GM12878 (cell line): ENCODE measurements at regions not wholly inside any gene's neighbourhood (a gene's known extent, or its start where the extent isn't known, plus 50 kb on each side); places are given as distances from the start of the nearest gene placed in this dataset.

Experiments used
- ATAC-seq: fragments of 200-7000 bp; cut with Tn5 transposase; 3 replicates; pipeline ENCODE4 v1.9.1; 2020; ENCODE audit warnings: mild to moderate bottlenecking, moderate library complexity
- BruUV-seq: library from RNA; stranded (reverse); fragments of 400-500 nt; replicated peaks from 2 replicates; lab custom pipeline; 2021; lab: Mats Ljungman, UMichigan
- CTCF ChIA-PET: fragments of 300-600 bp; sonication (Branson Sonifier 250); formaldehyde crosslinking; extraction: SDS; loops from one replicate; lab custom pipeline; 2021; ENCODE audit warnings: inconsistent platforms; lab: Yijun Ruan, JAX
- POLR2A ChIA-PET: fragments of 350-600 bp; formaldehyde crosslinking; extraction: SDS; loops from one replicate; lab custom pipeline; 2021; ENCODE audit warnings: inconsistent platforms; lab: Charles Lee
- RAD21 ChIA-PET: fragments of 300-600 bp; sonication (Branson Sonifier 250); formaldehyde crosslinking; loops from one replicate; lab custom pipeline; 2023; ENCODE audit warnings: antibody characterized with exemption; ENCODE audit not compliant: unreplicated experiment; lab: Charles Lee
- SMC1A ChIA-PET: fragments of 300-600 bp; sonication (Branson Sonifier 250); formaldehyde crosslinking; loops from one replicate; lab custom pipeline; 2023; ENCODE audit not compliant: unreplicated experiment, uncharacterized antibody; lab: Charles Lee
- DNase-seq: peaks from one replicate; pipeline ENCODE4 v3.0.0-alpha.2; 2011; ENCODE audit warnings: low read depth, low spot score
- FAIRE-seq: peaks from 3 replicates; lab custom pipeline; 2011; peaks lifted over from hg19 to GRCh38; lab: Jason Lieb, UNC
- H2AFZ ChIP-seq: 2 replicates; pipeline ENCODE4 v1.6.0; 2011; ENCODE audit warnings: low read depth, low read length, control low read depth; ENCODE audit not compliant: control insufficient read depth
- H3K27ac ChIP-seq: 2 replicates; pipeline ENCODE4 v1.5.1; 2011; ENCODE audit warnings: control low read depth; ENCODE audit not compliant: control insufficient read depth, insufficient read depth
- H3K27me3 ChIP-seq, 2 experiments: replicated peaks in 1 of 2; 2 replicates each; pipeline versions ENCODE4 v1.6.0 to v1.6.1; 2011; ENCODE audit warnings: low read length in 1 of 2; ENCODE audit not compliant: control insufficient read depth in 2 of 2, insufficient read depth in 2 of 2
- H3K36me3 ChIP-seq, 2 experiments: 2 replicates each; pipeline ENCODE4 v1.5.1; 2011; ENCODE audit warnings: low read length in 1 of 2; ENCODE audit not compliant: control insufficient read depth in 2 of 2, insufficient read depth in 2 of 2
- H3K4me1 ChIP-seq: 2 replicates; pipeline ENCODE4 v1.6.1; 2011; ENCODE audit warnings: mild to moderate bottlenecking, low read length, moderate library complexity, mixed read lengths; ENCODE audit not compliant: control insufficient read depth, insufficient read depth
- H3K4me2 ChIP-seq: 2 replicates; pipeline ENCODE4 v1.6.0; 2011; ENCODE audit warnings: control low read depth; ENCODE audit not compliant: control insufficient read depth, insufficient read depth
- H3K4me3 ChIP-seq: fragments of 200-600 bp; sonication (generic); 2 replicates; pipeline ENCODE4 v1.5.1; 2016
- H3K79me2 ChIP-seq: 2 replicates; pipeline ENCODE4 v1.6.0; 2011; ENCODE audit warnings: low read length; ENCODE audit not compliant: control insufficient read depth, insufficient read depth
- H3K9ac ChIP-seq: 2 replicates; pipeline ENCODE4 v1.8.0; 2011; ENCODE audit warnings: low read length, control low read depth, mixed read lengths; ENCODE audit not compliant: control insufficient read depth, insufficient read depth
- H3K9me3 ChIP-seq: replicated peaks from 3 replicates; pipeline ENCODE4 v1.5.1; 2011; ENCODE audit warnings: mild to moderate bottlenecking, low read length; ENCODE audit not compliant: control insufficient read depth, insufficient read depth
- H4K20me1 ChIP-seq: 2 replicates; pipeline ENCODE4 v1.6.0; 2011; ENCODE audit not compliant: control insufficient read depth, insufficient read depth
- CBX3 ChIP-seq: fragments of 200-600 bp; sonication (generic); IDR thresholded peaks from 2 replicates; pipeline ENCODE4 v1.6.1; 2016; ENCODE audit warnings: low read depth, borderline replicate concordance
- CHD1 ChIP-seq: IDR thresholded peaks from 2 replicates; pipeline ENCODE4 v1.6.1; 2012; ENCODE audit warnings: low read depth, low read length, improper control_type of control experiment
- E2F8 ChIP-seq: fragments of 450-650 bp; IDR thresholded peaks from 2 replicates; pipeline ENCODE4 v1.6.1; 2018; ENCODE audit warnings: mild to moderate bottlenecking, low read depth, moderate library complexity; ENCODE audit not compliant: partially characterized antibody
- HDAC6 ChIP-seq: fragments of 200-600 bp; sonication (generic); IDR thresholded peaks from one replicate; pipeline ENCODE4 v1.8.0; 2017; ENCODE audit warnings: antibody characterized with exemption; ENCODE audit not compliant: unreplicated experiment
- MTA3 ChIP-seq: IDR thresholded peaks from 2 replicates; pipeline ENCODE4 v1.6.1; 2012; ENCODE audit warnings: low read length, inconsistent platforms, borderline replicate concordance
- NBN ChIP-seq: fragments of 450-650 bp; IDR thresholded peaks from 2 replicates; pipeline ENCODE4 v1.6.1; 2016
- PAX8 ChIP-seq: fragments of 450-650 bp; IDR thresholded peaks from 2 replicates; pipeline ENCODE4 v1.6.1; 2017; ENCODE audit warnings: mild to moderate bottlenecking, moderate library complexity
- TARDBP ChIP-seq: IDR thresholded peaks from 2 replicates; pipeline ENCODE4 v1.6.1; 2016; ENCODE audit warnings: borderline replicate concordance
- ZNF217 ChIP-seq: fragments of 450-650 bp; IDR thresholded peaks from 2 replicates; pipeline ENCODE4 v1.6.1; 2017; ENCODE audit warnings: antibody characterized with exemption, mild to moderate bottlenecking
- ZSCAN29 ChIP-seq: fragments of 450-650 bp; IDR thresholded peaks from 2 replicates; pipeline ENCODE4 v1.6.1; 2017; ENCODE audit warnings: mild to moderate bottlenecking, moderate library complexity
- WGBS: methylation state at CpG from one replicate; pipeline ENCODE4 v1.1.6; 2016; ENCODE audit warnings: low lambda C conversion rate; ENCODE audit not compliant: insufficient replicate concordance, insufficient coverage; ENCODE audit errors: missing lambda C conversion rate; 5-methylcytosine and 5-hydroxymethylcytosine counted together
- in situ Hi-C: fragments of 300-500 bp; cut with MboI; formaldehyde crosslinking; loops from 9 replicates; pipeline ENCODE4 v1.14.3; 2018; ENCODE audit warnings: mixed read lengths
- intact Hi-C: fragments of 100-400 bp; cut with micrococcal nuclease; formaldehyde crosslinking; loops from one replicate; pipeline ENCODE4 v1.14.2; 2022; ENCODE audit not compliant: unreplicated experiment

- FAIRE-seq (no peak), ATAC-seq (no peak), DNase-seq (no peak)
- H3K4me3 ChIP-seq: no peak overlapping the region
- in situ Hi-C loops (no loop called here), intact Hi-C loops (no loop called here)
- no peak overlapping the region for H3K4me2 ChIP-seq
- no TSS peak for BruUV-seq
- H3K9ac ChIP-seq: no peak overlapping the region
- no peaks in the 10 kb centered on the region for H3K27me3 ChIP-seq
- no peaks in the 10 kb centered on the region for H3K79me2 ChIP-seq
- no peaks in the 10 kb centered on the region for H3K4me1 ChIP-seq
- no peaks in the 10 kb centered on the region for H4K20me1 ChIP-seq
- ChIA-PET CTCF (no interaction called here), RAD21 (no interaction called here), POLR2A (no interaction called here), SMC1A (no interaction called here)
- H3K9me3 ChIP-seq: no peaks in the 10 kb centered on the region
- TF ChIP-seq CHD1 (no peak), ZSCAN29 (no peak), PAX8 (no peak), MTA3 (no peak), CBX3 (no peak), NBN (no peak), TARDBP (no peak), E2F8 (no peak), ZNF217 (no peak), HDAC6 (no peak)
- WGBS: 39% methylated on average over 1 of the region's 1 CpG
- H3K36me3 ChIP-seq: no peaks in the 10 kb centered on the region
- no peak overlapping the region for H2AFZ ChIP-seq
- H3K27ac ChIP-seq: no peak overlapping the region
These were observed 479.1 kb upstream of the USP15 start for GRCh38 chr12:61781021-61781581.
